ENCODE measurements at regions not wholly inside any gene's neighbourhood (a gene's known extent, or its start where the extent isn't known, plus 50 kb on each side); places are given as distances from the start of the nearest gene placed in this dataset.

GRCh38 chr2:198697794-198698193 is 759.9 kb downstream of the SATB2 start:
- Histone ChIP-seq H3K9me3 (ENCODE audit: low read depth, low read length, poor library complexity, severe bottlenecking) (no peaks in the 10 kb centered on the region), H3K36me3 (ENCODE audit: insufficient read depth, low read length, poor library complexity, severe bottlenecking) (no peaks in the 10 kb centered on the region), H3K4me3 (ENCODE audit: low read depth, low read length, poor library complexity, severe bottlenecking) (no peak overlapping the region), H3K27ac (ENCODE audit: low read depth, low read length, poor library complexity, severe bottlenecking) (no peak overlapping the region), H3K4me1 (ENCODE audit: insufficient read depth, low read length, poor library complexity, severe bottlenecking) (no peaks in the 10 kb centered on the region), H3K27me3 (replicated peaks; ENCODE audit: insufficient read depth, low read depth, low read length, poor library complexity) (peaks cover 5% of the 10 kb centered on the region)
- TF ChIP-seq, protein P1, sequence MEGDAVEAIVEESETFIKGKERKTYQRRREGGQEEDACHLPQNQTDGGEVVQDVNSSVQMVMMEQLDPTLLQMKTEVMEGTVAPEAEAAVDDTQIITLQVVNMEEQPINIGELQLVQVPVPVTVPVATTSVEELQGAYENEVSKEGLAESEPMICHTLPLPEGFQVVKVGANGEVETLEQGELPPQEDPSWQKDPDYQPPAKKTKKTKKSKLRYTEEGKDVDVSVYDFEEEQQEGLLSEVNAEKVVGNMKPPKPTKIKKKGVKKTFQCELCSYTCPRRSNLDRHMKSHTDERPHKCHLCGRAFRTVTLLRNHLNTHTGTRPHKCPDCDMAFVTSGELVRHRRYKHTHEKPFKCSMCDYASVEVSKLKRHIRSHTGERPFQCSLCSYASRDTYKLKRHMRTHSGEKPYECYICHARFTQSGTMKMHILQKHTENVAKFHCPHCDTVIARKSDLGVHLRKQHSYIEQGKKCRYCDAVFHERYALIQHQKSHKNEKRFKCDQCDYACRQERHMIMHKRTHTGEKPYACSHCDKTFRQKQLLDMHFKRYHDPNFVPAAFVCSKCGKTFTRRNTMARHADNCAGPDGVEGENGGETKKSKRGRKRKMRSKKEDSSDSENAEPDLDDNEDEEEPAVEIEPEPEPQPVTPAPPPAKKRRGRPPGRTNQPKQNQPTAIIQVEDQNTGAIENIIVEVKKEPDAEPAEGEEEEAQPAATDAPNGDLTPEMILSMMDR (conservative IDR thresholded peaks at IDR 0.05; ENCODE audit: low read depth, low read length), result no peak
- TF ChIP-seq EZH2 (IDR thresholded peaks at IDR 0.05; ENCODE audit: borderline replicate concordance, low read depth, low read length, poor library complexity, severe bottlenecking), result no peak
- BruUV-seq (replicated peaks), result no TSS peak
- no peak for DNase-seq (ENCODE audit: low spot score)
- ChIA-PET POLR2A (ENCODE audit: low non-redundant PET) (no interaction called here), CTCF (no interaction called here)
- intact Hi-C loops (cut with micrococcal nuclease; ENCODE audit: unreplicated experiment), result no loop called here

DNA sequence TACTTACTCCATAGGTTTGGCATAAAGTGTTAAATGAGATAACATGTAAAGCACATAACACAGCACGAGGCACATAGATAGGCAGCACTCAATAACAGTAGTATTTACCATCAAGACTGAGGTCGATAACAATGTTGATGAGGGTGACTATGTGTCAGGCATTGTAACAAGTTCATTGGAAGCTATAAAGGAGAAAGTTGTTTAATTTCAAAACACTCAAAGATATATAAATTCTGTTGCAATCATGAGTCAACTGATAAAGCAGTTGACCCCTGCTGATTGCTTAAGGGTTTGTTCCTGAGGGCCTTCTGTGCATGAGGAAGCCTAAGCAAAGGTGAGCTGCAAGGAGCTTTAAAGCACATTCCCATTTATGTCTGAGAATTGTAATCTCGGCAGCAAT is 760.5 kb downstream of the SATB2 start:
- H3K27ac ChIP-seq (ENCODE audit: low read depth, low read length, poor library complexity, severe bottlenecking), result no peak overlapping the region
- H3K36me3 ChIP-seq (ENCODE audit: insufficient read depth, low read length, poor library complexity, severe bottlenecking), result no peaks in the 10 kb centered on the region
- ChIA-PET POLR2A (ENCODE audit: low non-redundant PET) (no interaction called here), CTCF (no interaction called here)
- TF ChIP-seq, protein P1 (conservative IDR thresholded peaks at IDR 0.05; ENCODE audit: low read depth, low read length), result no peak
- no peak for TF ChIP-seq EZH2 (IDR thresholded peaks at IDR 0.05; ENCODE audit: borderline replicate concordance, low read depth, low read length, poor library complexity, severe bottlenecking)
- BruUV-seq (replicated peaks), result no TSS peak
- intact Hi-C loops (cut with micrococcal nuclease; ENCODE audit: unreplicated experiment), result no loop called here
- peaks cover 5% of the 10 kb centered on the region for H3K27me3 ChIP-seq (replicated peaks; ENCODE audit: insufficient read depth, low read depth, low read length, poor library complexity)
- H3K9me3 ChIP-seq (ENCODE audit: low read depth, low read length, poor library complexity, severe bottlenecking), result no peaks in the 10 kb centered on the region
- no peak overlapping the region for H3K4me3 ChIP-seq (ENCODE audit: low read depth, low read length, poor library complexity, severe bottlenecking)
- DNase-seq (ENCODE audit: low spot score), result no peak
- H3K4me1 ChIP-seq (ENCODE audit: insufficient read depth, low read length, poor library complexity, severe bottlenecking), result no peaks in the 10 kb centered on the region

DNA sequence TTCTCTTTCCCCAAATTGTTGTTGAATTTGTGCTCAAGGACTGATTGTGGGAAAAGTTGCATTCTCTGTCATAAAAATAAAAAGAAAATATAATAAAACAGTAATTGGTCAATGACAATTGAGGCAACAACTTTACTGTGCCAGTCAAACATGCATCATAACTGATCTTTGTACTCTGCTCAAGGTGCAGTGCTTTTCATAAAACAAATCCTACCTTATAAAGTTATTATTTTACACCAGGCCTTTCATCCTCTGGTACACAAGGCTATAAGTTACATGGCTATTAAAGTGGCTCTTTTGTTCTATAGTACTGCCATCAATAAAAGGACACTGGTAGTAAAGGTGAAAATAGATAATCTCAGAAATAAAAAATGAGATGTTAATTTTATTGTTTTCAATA is 761.9 kb downstream of the SATB2 start:
- TF ChIP-seq, protein P1 (conservative IDR thresholded peaks at IDR 0.05; ENCODE audit: low read depth, low read length), result no peak
- TF ChIP-seq EZH2 (IDR thresholded peaks at IDR 0.05; ENCODE audit: borderline replicate concordance, low read depth, low read length, poor library complexity, severe bottlenecking), result no peak
- H3K9me3 ChIP-seq (ENCODE audit: low read depth, low read length, poor library complexity, severe bottlenecking), result no peaks in the 10 kb centered on the region
- intact Hi-C loops (cut with micrococcal nuclease; ENCODE audit: unreplicated experiment), result no loop called here
- BruUV-seq (replicated peaks), result no TSS peak
- ChIA-PET POLR2A (ENCODE audit: low non-redundant PET) (no interaction called here), CTCF (no interaction called here)
- no peak overlapping the region for H3K4me3 ChIP-seq (ENCODE audit: low read depth, low read length, poor library complexity, severe bottlenecking)
- H3K27ac ChIP-seq (ENCODE audit: low read depth, low read length, poor library complexity, severe bottlenecking), result no peak overlapping the region
- peaks cover 5% of the 10 kb centered on the region for H3K27me3 ChIP-seq (replicated peaks; ENCODE audit: insufficient read depth, low read depth, low read length, poor library complexity)
- DNase-seq (ENCODE audit: low spot score), result no peak
- no peaks in the 10 kb centered on the region for H3K36me3 ChIP-seq (ENCODE audit: insufficient read depth, low read length, poor library complexity, severe bottlenecking)
- H3K4me1 ChIP-seq (ENCODE audit: insufficient read depth, low read length, poor library complexity, severe bottlenecking), result no peaks in the 10 kb centered on the region

All from A673 (cell line).